Mesenchymal stem cell (in vitro differentiated cells and primary cell): ENCODE measurements at regions not wholly inside any gene's neighbourhood (a gene's known extent, or its start where the extent isn't known, plus 50 kb on each side); places are given as distances from the start of the nearest gene placed in this dataset.

Experiments used
- DNase-seq: peaks from one replicate; pipeline ENCODE4 v3.0.0-alpha.2; 2013
- H2AFZ ChIP-seq: one replicate; pipeline ENCODE4 v1.6.1; 2013; ENCODE audit warnings: low read depth, mild to moderate bottlenecking, control low read depth, inconsistent platforms, low read length, moderate library complexity
- H2AK5ac ChIP-seq: 2 replicates; pipeline ENCODE4 v1.6.1; 2013; ENCODE audit warnings: low read length, moderate library complexity, mild to moderate bottlenecking, inconsistent platforms; ENCODE audit not compliant: severe bottlenecking
- H2BK120ac ChIP-seq: one replicate; pipeline ENCODE4 v1.6.1; 2013; ENCODE audit warnings: low read depth, mild to moderate bottlenecking, inconsistent platforms, low read length, moderate library complexity
- H2BK12ac ChIP-seq, 2 experiments: one replicate each; pipeline ENCODE4 v1.6.1; 2013; ENCODE audit warnings: inconsistent platforms in 2 of 2, low read length in 2 of 2, mild to moderate bottlenecking in 2 of 2, moderate library complexity in 2 of 2, control low read depth in 1 of 2
- H2BK15ac ChIP-seq: one replicate; pipeline ENCODE4 v1.6.1; 2013; ENCODE audit warnings: mild to moderate bottlenecking, low read depth, inconsistent platforms; ENCODE audit not compliant: poor library complexity, severe bottlenecking
- H2BK5ac ChIP-seq: 2 replicates; pipeline ENCODE4 v1.6.1; 2013; ENCODE audit warnings: low read depth, mild to moderate bottlenecking, low read length, control low read depth, inconsistent platforms; ENCODE audit not compliant: poor library complexity, severe bottlenecking
- H3K14ac ChIP-seq, 2 experiments: one replicate each; pipeline ENCODE4 v1.6.1; 2013; ENCODE audit warnings: inconsistent platforms in 2 of 2, low read length in 2 of 2, control low read depth in 1 of 2, mild to moderate bottlenecking in 1 of 2, moderate library complexity in 1 of 2
- H3K18ac ChIP-seq, 2 experiments: one replicate each; pipeline ENCODE4 v1.6.1; 2013; ENCODE audit warnings: inconsistent platforms in 2 of 2, low read length in 2 of 2, control low read depth in 1 of 2, low read depth in 1 of 2, mild to moderate bottlenecking in 1 of 2
- H3K23ac ChIP-seq, 2 experiments: one replicate each; pipeline ENCODE4 v1.6.1; 2013; ENCODE audit warnings: inconsistent platforms in 2 of 2, low read length in 2 of 2, mild to moderate bottlenecking in 2 of 2, moderate library complexity in 2 of 2, control low read depth in 1 of 2
- H3K27ac ChIP-seq: 2 replicates; pipeline ENCODE4 v1.5.1; 2013; ENCODE audit warnings: mild to moderate bottlenecking, moderate library complexity, low read length, control low read depth, inconsistent platforms; ENCODE audit not compliant: poor library complexity, severe bottlenecking
- H3K27me3 ChIP-seq, 2 experiments: 2 replicates each; pipeline versions ENCODE4 v1.6.1 to v1.7.0; 2013; ENCODE audit warnings: low read length in 2 of 2, mild to moderate bottlenecking in 2 of 2, moderate library complexity in 2 of 2, control low read depth in 1 of 2, inconsistent platforms in 1 of 2; ENCODE audit not compliant: control insufficient read depth in 1 of 2, insufficient read depth in 1 of 2
- H3K36me3 ChIP-seq, 2 experiments: 2 replicates each; pipeline versions ENCODE4 v1.6.1 to v1.7.0; 2013; ENCODE audit warnings: low read length in 2 of 2, control low read depth in 1 of 2, inconsistent platforms in 1 of 2, low read depth in 1 of 2, mild to moderate bottlenecking in 1 of 2; ENCODE audit not compliant: insufficient read depth in 2 of 2, control insufficient read depth in 1 of 2
- H3K4ac ChIP-seq, 2 experiments: one replicate each; pipeline ENCODE4 v1.6.1; 2013; ENCODE audit warnings: inconsistent platforms in 2 of 2, low read length in 2 of 2, mild to moderate bottlenecking in 2 of 2, moderate library complexity in 2 of 2, control low read depth in 1 of 2, low read depth in 1 of 2
- H3K4me1 ChIP-seq: 2 replicates; pipeline ENCODE4 v1.6.1; 2013; ENCODE audit warnings: low read depth, low read length, control low read depth; ENCODE audit not compliant: control insufficient read depth, insufficient read depth
- H3K4me2 ChIP-seq: 2 replicates; pipeline ENCODE4 v1.6.1; 2013; ENCODE audit warnings: low read length, mild to moderate bottlenecking, inconsistent platforms; ENCODE audit not compliant: poor library complexity, severe bottlenecking
- H3K4me3 ChIP-seq, 2 experiments: 2 replicates each; pipeline versions ENCODE4 v1.5.1 to v1.7.0; 2013; ENCODE audit warnings: low read length in 2 of 2, mild to moderate bottlenecking in 2 of 2, control low read depth in 1 of 2, low read depth in 1 of 2; ENCODE audit not compliant: insufficient read depth in 1 of 2
- H3K79me1 ChIP-seq: replicated peaks from 2 replicates; pipeline ENCODE4 v1.6.1; 2013; ENCODE audit warnings: mild to moderate bottlenecking, control low read depth, low read length, inconsistent platforms; ENCODE audit not compliant: poor library complexity, severe bottlenecking
- H3K9ac ChIP-seq: 2 replicates; pipeline ENCODE4 v1.7.0; 2013; ENCODE audit warnings: mild to moderate bottlenecking, low read length, moderate library complexity
- H3K9me3 ChIP-seq: 2 replicates; pipeline ENCODE4 v1.7.0; 2013; ENCODE audit warnings: mild to moderate bottlenecking, low read length; ENCODE audit not compliant: control insufficient read depth
- H4K8ac ChIP-seq: one replicate; pipeline ENCODE4 v1.6.1; 2013; ENCODE audit warnings: inconsistent platforms, mild to moderate bottlenecking, low read length, moderate library complexity
- H4K91ac ChIP-seq: one replicate; pipeline ENCODE4 v1.6.1; 2013; ENCODE audit warnings: mild to moderate bottlenecking, low read length, inconsistent platforms
- WGBS: methylation state at CpG from one replicate; pipeline ENCODE4 v1.1.7; 2013; ENCODE audit warnings: mixed read lengths; 5-methylcytosine and 5-hydroxymethylcytosine counted together

- Histone ChIP-seq H4K91ac (no peak overlapping the region), H3K36me3 (no peaks in the 10 kb centered on the region), H3K4ac (no peak overlapping the region), H4K8ac (no peak overlapping the region), H3K4me1 (peaks cover 2% of the 10 kb centered on the region), H2BK5ac (no peak overlapping the region), H2BK120ac (no peak overlapping the region), H3K27me3 (no peaks in the 10 kb centered on the region), H3K9ac (peak overlapping the region; percentile 63), H3K14ac (no peak overlapping the region), H3K79me1 (no peaks in the 10 kb centered on the region), H3K23ac (no peak overlapping the region), H3K4me3 (no peak overlapping the region), H2BK15ac (no peak overlapping the region), H3K18ac (no peak overlapping the region), H2AFZ (no peak overlapping the region), H3K9me3 (no peaks in the 10 kb centered on the region), H3K27ac (no peak overlapping the region), H3K4me2 (no peak overlapping the region), H2BK12ac (no peak overlapping the region), H2AK5ac (no peak overlapping the region)
- 20% methylated on average over 4 of the region's 4 CpGs for WGBS
- peak; percentile 78 for DNase-seq
These were observed 230.9 kb upstream of the RGPD4 start for GRCh38 chr2:107595749-107596148.

DNA sequence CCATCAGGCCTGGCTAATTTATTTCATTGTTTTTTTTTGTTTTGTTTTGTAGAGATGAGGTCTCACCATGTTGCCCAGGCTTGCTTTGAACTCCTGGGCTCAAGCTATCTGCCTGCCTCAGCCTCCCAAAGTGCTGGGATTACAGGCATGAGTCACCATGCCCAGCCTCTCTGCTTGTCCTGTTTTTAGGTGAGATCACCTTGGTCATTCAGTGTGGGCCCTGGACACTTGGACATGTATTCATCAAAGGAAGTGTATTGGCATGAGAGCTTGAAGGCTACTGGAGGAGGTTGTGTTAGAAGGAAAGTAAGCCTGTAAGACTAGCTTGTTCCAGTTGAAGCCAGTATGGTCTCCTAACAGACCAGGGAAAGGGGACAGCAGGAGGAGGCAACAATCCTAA is 229.2 kb upstream of the RGPD4 start:
- Histone ChIP-seq H2BK120ac (no peak overlapping the region), H2BK5ac (no peak overlapping the region), H3K27ac (no peak overlapping the region), H3K9me3 (no peaks in the 10 kb centered on the region), H3K9ac (no peak overlapping the region), H3K79me1 (no peaks in the 10 kb centered on the region), H4K8ac (no peak overlapping the region), H4K91ac (no peak overlapping the region), H3K4me2 (no peak overlapping the region), H3K4ac (no peak overlapping the region), H3K36me3 (no peaks in the 10 kb centered on the region), H2BK15ac (no peak overlapping the region), H2AFZ (no peak overlapping the region), H2BK12ac (no peak overlapping the region), H2AK5ac (no peak overlapping the region), H3K14ac (no peak overlapping the region), H3K23ac (no peak overlapping the region), H3K4me1 (no peaks in the 10 kb centered on the region), H3K4me3 (no peak overlapping the region), H3K18ac (no peak overlapping the region), H3K27me3 (no peaks in the 10 kb centered on the region)
- DNase-seq: no peak

GRCh38 chr2:107602801-107603200 is 223.9 kb upstream of the RGPD4 start:
- Histone ChIP-seq H3K18ac (no peak overlapping the region), H3K23ac (no peak overlapping the region), H3K4ac (no peak overlapping the region), H3K27ac (no peak overlapping the region), H3K14ac (no peak overlapping the region), H2AFZ (no peak overlapping the region), H3K36me3 (no peaks in the 10 kb centered on the region), H3K4me1 (no peaks in the 10 kb centered on the region), H3K4me2 (no peak overlapping the region), H2BK15ac (no peak overlapping the region), H3K4me3 (no peak overlapping the region), H2AK5ac (no peak overlapping the region), H2BK12ac (no peak overlapping the region), H4K8ac (no peak overlapping the region), H2BK120ac (no peak overlapping the region), H3K9ac (no peak overlapping the region), H3K27me3 (no peaks in the 10 kb centered on the region), H3K79me1 (no peaks in the 10 kb centered on the region), H2BK5ac (no peak overlapping the region), H4K91ac (no peak overlapping the region), H3K9me3 (no peaks in the 10 kb centered on the region)
- DNase-seq: no peak
- 97% methylated on average over 2 of the region's 2 CpGs for WGBS

DNA sequence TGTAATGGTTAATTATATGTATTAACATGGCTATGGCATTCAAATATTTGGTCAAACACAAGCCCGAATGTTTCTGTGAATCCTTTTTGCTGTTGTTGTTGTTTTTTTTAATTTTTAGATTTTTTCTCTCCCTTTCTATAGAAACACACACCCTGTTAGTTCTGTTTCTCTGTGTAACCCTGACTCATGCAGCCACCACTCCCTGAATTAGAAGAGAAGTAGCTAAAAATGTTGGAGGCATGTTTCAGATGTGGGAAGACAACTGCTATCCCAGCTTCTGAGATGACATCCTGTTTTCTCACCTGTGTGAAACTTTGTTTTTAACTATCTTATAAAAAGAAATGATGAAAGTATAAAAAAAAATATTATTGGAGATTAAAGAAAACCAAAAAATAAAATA is 219.6 kb upstream of the RGPD4 start:
- H2BK120ac ChIP-seq: no peak overlapping the region
- no peak overlapping the region for H2AFZ ChIP-seq
- H3K27me3 ChIP-seq: no peaks in the 10 kb centered on the region
- H2BK15ac ChIP-seq: no peak overlapping the region
- DNase-seq: no peak
- no peak overlapping the region for H3K4me3 ChIP-seq
- H3K18ac ChIP-seq: no peak overlapping the region
- no peaks in the 10 kb centered on the region for H3K36me3 ChIP-seq
- H3K9me3 ChIP-seq: no peaks in the 10 kb centered on the region
- H3K14ac ChIP-seq: no peak overlapping the region
- H4K8ac ChIP-seq: no peak overlapping the region
- no peaks in the 10 kb centered on the region for H3K79me1 ChIP-seq
- H3K4me1 ChIP-seq: no peaks in the 10 kb centered on the region
- H2BK12ac ChIP-seq: no peak overlapping the region
- H3K9ac ChIP-seq: no peak overlapping the region
- no peak overlapping the region for H2BK5ac ChIP-seq
- no peak overlapping the region for H3K4ac ChIP-seq
- no peak overlapping the region for H2AK5ac ChIP-seq
- no peak overlapping the region for H4K91ac ChIP-seq
- H3K4me2 ChIP-seq: no peak overlapping the region
- H3K23ac ChIP-seq: no peak overlapping the region
- H3K27ac ChIP-seq: no peak overlapping the region
- WGBS: no CpG with 5 or more reads among the region's 1 CpG
